Endothelial cell of umbilical vein (primary cell): ENCODE measurements at regions not wholly inside any gene's neighbourhood (a gene's known extent, or its start where the extent isn't known, plus 50 kb on each side); places are given as distances from the start of the nearest gene placed in this dataset.

Experiments used
- BruUV-seq: library from RNA; stranded (reverse); fragments of 400-500 nt; replicated peaks from 2 replicates; lab custom pipeline; 2021; lab: Mats Ljungman, UMichigan
- CTCF ChIA-PET: fragments of 300-600, 350-600 bp; sonication (Branson Sonifier 250); formaldehyde crosslinking; loops from one replicate; lab custom pipeline; 2021; ENCODE audit warnings: antibody characterized with exemption, inconsistent platforms; lab: Charles Lee
- POLR2A ChIA-PET: fragments of 300-600, 350-600 bp; sonication (Branson Sonifier 250); formaldehyde crosslinking; loops from one replicate; lab custom pipeline; 2021; ENCODE audit warnings: antibody characterized with exemption, inconsistent platforms; lab: Charles Lee
- DNase-seq: peaks from one replicate; pipeline ENCODE4 v3.0.0-alpha.2; 2011; ENCODE audit warnings: low read depth, low spot score
- FAIRE-seq: peaks from 2 replicates; lab custom pipeline; 2011; peaks lifted over from hg19 to GRCh38; lab: Jason Lieb, UNC
- H2AFZ ChIP-seq: 2 replicates; pipeline ENCODE4 v1.6.0; 2012; ENCODE audit warnings: low read depth, low read length, control low read depth, inconsistent platforms
- H3K27ac ChIP-seq: 2 replicates; pipeline ENCODE4 v1.5.1; 2011; ENCODE audit warnings: low read depth, mild to moderate bottlenecking, control low read depth, low read length, moderate library complexity; ENCODE audit not compliant: insufficient read depth
- H3K27me3 ChIP-seq, 2 experiments: 2 replicates each; pipeline versions ENCODE4 v1.6.0 to v1.6.1; 2011; ENCODE audit warnings: low read length in 2 of 2, mixed read lengths in 1 of 2; ENCODE audit not compliant: control insufficient read depth in 2 of 2, insufficient read depth in 2 of 2
- H3K36me3 ChIP-seq, 2 experiments: 2 replicates in 1 of 2; 3 replicates in 1 of 2; pipeline ENCODE4 v1.5.1; 2011; ENCODE audit warnings: low read length in 2 of 2, mild to moderate bottlenecking in 1 of 2, moderate library complexity in 1 of 2; ENCODE audit not compliant: control insufficient read depth in 2 of 2, insufficient read depth in 2 of 2; ENCODE audit errors: extremely low read depth in 1 of 2
- H3K4me1 ChIP-seq: 3 replicates; pipeline ENCODE4 v1.5.1; 2011; ENCODE audit warnings: mild to moderate bottlenecking, low read length; ENCODE audit not compliant: control insufficient read depth, insufficient read depth; ENCODE audit errors: extremely low read depth
- H3K4me2 ChIP-seq: 2 replicates; pipeline ENCODE4 v1.6.1; 2011; ENCODE audit warnings: low read length, control low read depth, mixed read lengths; ENCODE audit not compliant: insufficient read depth
- H3K4me3 ChIP-seq, 3 experiments: fragments of 200-600 bp in 1 of 3; sonication (generic), shearing (Covaris generic) in 1 of 3; replicated peaks in 1 of 3; 2 replicates each; pipeline ENCODE4 v1.5.1; 2011 to 2016; ENCODE audit warnings: control low read depth in 3 of 3, low read length in 3 of 3, mild to moderate bottlenecking in 2 of 3, inconsistent platforms in 1 of 3, low read depth in 1 of 3, moderate library complexity in 1 of 3; ENCODE audit not compliant: insufficient read depth in 1 of 3
- H3K79me2 ChIP-seq: 2 replicates; pipeline ENCODE4 v1.6.0; 2012; ENCODE audit warnings: low read length, inconsistent platforms; ENCODE audit not compliant: control insufficient read depth, insufficient read depth
- H3K9ac ChIP-seq: replicated peaks from 2 replicates; pipeline ENCODE3; 2011; ENCODE audit warnings: low read length, control low read depth; ENCODE audit not compliant: insufficient read depth; ENCODE audit errors: extremely low read depth
- H3K9me1 ChIP-seq: replicated peaks from 3 replicates; pipeline ENCODE4 v1.6.0; 2011; ENCODE audit warnings: mild to moderate bottlenecking, low read length; ENCODE audit not compliant: control insufficient read depth, insufficient read depth; ENCODE audit errors: extremely low read depth
- H3K9me3 ChIP-seq: replicated peaks from 2 replicates; pipeline ENCODE4 v1.5.1; 2012; ENCODE audit warnings: low read length, inconsistent platforms; ENCODE audit not compliant: control insufficient read depth, insufficient read depth
- H4K20me1 ChIP-seq: replicated peaks from 2 replicates; pipeline ENCODE3; 2011; ENCODE audit warnings: mild to moderate bottlenecking, low read length; ENCODE audit not compliant: control insufficient read depth, insufficient read depth; ENCODE audit errors: extremely low read depth
- EZH2 ChIP-seq: IDR thresholded peaks from 2 replicates; pipeline ENCODE4 v1.6.1; 2012; ENCODE audit warnings: borderline replicate concordance, low read depth, mild to moderate bottlenecking, moderate library complexity, low read length, inconsistent platforms; ENCODE audit not compliant: severe bottlenecking
- FOS ChIP-seq: IDR thresholded peaks from 2 replicates; pipeline ENCODE4 v1.6.1; 2011; ENCODE audit warnings: mild to moderate bottlenecking, low read length, moderate library complexity, borderline replicate concordance; ENCODE audit not compliant: insufficient read depth
- GATA2 ChIP-seq: IDR thresholded peaks from 2 replicates; pipeline ENCODE4 v1.7.0; 2011; ENCODE audit warnings: low read depth, mild to moderate bottlenecking, moderate library complexity, mixed read lengths, low read length; ENCODE audit not compliant: insufficient read length, insufficient read depth
- JUN ChIP-seq: IDR thresholded peaks from 2 replicates; pipeline ENCODE4 v1.6.1; 2011; ENCODE audit warnings: borderline replicate concordance, low read depth; ENCODE audit not compliant: insufficient read length, insufficient read depth
- MYC ChIP-seq: IDR thresholded peaks from one replicate; pipeline ENCODE4 v1.6.1; 2011; ENCODE audit warnings: mild to moderate bottlenecking, low read depth, low read length
- POLR2A ChIP-seq: IDR thresholded peaks from 2 replicates; pipeline ENCODE4 v1.6.1; 2012; ENCODE audit warnings: low read depth, mild to moderate bottlenecking, control low read depth, low read length
- POLR2AphosphoS5 ChIP-seq: IDR thresholded peaks from 2 replicates; pipeline ENCODE4 v1.6.1; 2012; ENCODE audit warnings: low read depth, mild to moderate bottlenecking, control low read depth, low read length, moderate library complexity; ENCODE audit not compliant: insufficient read depth
- dilution Hi-C: fragments of 300-500 bp; cut with MboI; formaldehyde crosslinking; loops from one replicate; pipeline ENCODE4 v1.15.0; 2019; ENCODE audit warnings: low sequenced_read_pairs; ENCODE audit not compliant: extremely low pct_ligation_motif_present
- intact Hi-C: fragments of 100-400 bp; cut with micrococcal nuclease; formaldehyde crosslinking; loops from one replicate; pipeline ENCODE4 v1.10.0; 2022
- TF ChIP-seq, protein P1 (sequence below): IDR thresholded peaks from 2 replicates; pipeline ENCODE4 v1.6.1; 2011; ENCODE audit not compliant: insufficient read depth, insufficient read length
- TF ChIP-seq, protein P2 (sequence below), 2 donors: IDR thresholded peaks; 1 replicate in 1 of 2; 2 replicates in 1 of 2; pipeline ENCODE4 v1.5.1; 2011; ENCODE audit warnings: low read length in 2 of 2, mild to moderate bottlenecking in 2 of 2, moderate library complexity in 2 of 2, control low read depth in 1 of 2, inconsistent platforms in 1 of 2, low read depth in 1 of 2; ENCODE audit not compliant: insufficient read depth in 1 of 2; ENCODE audit errors: extremely low read depth in 1 of 2

DNA sequence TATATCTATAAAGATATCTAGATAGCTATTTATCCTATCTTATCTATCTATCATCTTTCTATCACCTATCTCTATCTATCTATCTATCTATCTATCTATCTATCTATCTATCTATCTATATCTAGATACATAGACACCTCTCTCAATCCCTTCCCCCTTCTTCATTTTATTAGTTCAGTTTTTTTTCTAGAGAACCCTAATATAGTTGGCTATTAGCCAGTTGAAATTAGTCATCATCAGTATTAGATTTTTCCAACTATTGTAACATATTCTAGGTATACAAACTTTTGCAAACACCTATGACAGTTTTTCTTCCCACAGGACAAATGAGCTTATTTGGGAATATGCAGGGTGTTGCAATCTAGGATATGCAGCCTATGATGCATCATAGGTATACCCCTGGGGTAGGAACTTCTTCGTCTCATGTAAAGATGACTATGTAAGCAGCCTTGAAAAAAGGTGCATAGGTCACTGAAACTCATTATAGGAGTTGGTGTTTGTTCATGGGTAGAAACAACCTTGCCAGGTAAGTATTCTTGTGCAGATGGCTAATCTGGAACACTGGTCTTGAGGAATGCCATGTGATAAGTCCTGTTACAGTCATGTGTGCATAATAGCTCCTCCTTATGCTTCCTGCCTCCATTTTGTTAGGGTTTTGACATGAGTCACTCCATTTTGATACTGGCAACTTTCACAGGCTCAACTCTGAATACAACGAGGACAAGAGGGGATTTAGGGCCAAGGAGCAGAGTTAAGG, 160.7 kb upstream of the ZSWIM2 start:
- TF ChIP-seq POLR2A (no peak), FOS (no peak), EZH2 (no peak), GATA2 (no peak), JUN (no peak), POLR2AphosphoS5 (no peak), MYC (no peak)
- TF ChIP-seq, protein P1, sequence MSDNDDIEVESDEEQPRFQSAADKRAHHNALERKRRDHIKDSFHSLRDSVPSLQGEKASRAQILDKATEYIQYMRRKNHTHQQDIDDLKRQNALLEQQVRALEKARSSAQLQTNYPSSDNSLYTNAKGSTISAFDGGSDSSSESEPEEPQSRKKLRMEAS: no peak
- TF ChIP-seq, protein P2, sequence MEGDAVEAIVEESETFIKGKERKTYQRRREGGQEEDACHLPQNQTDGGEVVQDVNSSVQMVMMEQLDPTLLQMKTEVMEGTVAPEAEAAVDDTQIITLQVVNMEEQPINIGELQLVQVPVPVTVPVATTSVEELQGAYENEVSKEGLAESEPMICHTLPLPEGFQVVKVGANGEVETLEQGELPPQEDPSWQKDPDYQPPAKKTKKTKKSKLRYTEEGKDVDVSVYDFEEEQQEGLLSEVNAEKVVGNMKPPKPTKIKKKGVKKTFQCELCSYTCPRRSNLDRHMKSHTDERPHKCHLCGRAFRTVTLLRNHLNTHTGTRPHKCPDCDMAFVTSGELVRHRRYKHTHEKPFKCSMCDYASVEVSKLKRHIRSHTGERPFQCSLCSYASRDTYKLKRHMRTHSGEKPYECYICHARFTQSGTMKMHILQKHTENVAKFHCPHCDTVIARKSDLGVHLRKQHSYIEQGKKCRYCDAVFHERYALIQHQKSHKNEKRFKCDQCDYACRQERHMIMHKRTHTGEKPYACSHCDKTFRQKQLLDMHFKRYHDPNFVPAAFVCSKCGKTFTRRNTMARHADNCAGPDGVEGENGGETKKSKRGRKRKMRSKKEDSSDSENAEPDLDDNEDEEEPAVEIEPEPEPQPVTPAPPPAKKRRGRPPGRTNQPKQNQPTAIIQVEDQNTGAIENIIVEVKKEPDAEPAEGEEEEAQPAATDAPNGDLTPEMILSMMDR (IDR thresholded peaks at IDR 0.05; ENCODE audit: extremely low read depth in 1 of 2, insufficient read depth in 1 of 2, low read depth in 1 of 2, low read length in 2 of 2): no peak
- ChIA-PET CTCF (no interaction called here), POLR2A (no interaction called here)
- no peaks in the 10 kb centered on the region for H3K9me3 ChIP-seq
- H3K9me1 ChIP-seq: no peaks in the 10 kb centered on the region
- H2AFZ ChIP-seq: no peak overlapping the region
- DNase-seq: no peak
- H3K4me3 ChIP-seq: no peak overlapping the region
- H3K79me2 ChIP-seq: no peaks in the 10 kb centered on the region
- BruUV-seq: no TSS peak
- dilution Hi-C loops (no loop called here), intact Hi-C loops (no loop called here)
- H3K36me3 ChIP-seq: no peaks in the 10 kb centered on the region
- H4K20me1 ChIP-seq: no peaks in the 10 kb centered on the region
- no peak overlapping the region for H3K9ac ChIP-seq
- H3K27ac ChIP-seq: no peak overlapping the region
- H3K4me2 ChIP-seq: no peak overlapping the region
- no peaks in the 10 kb centered on the region for H3K27me3 ChIP-seq
- no peaks in the 10 kb centered on the region for H3K4me1 ChIP-seq
- FAIRE-seq: no peak
